Ishikawa (cell line): ENCODE measurements at regions not wholly inside any gene's neighbourhood (a gene's known extent, or its start where the extent isn't known, plus 50 kb on each side); places are given as distances from the start of the nearest gene placed in this dataset.

ENCODE experiments used
- CEBPB ChIP-seq: IDR thresholded peaks from 2 replicates; pipeline ENCODE4 v1.6.1; 2012
- CREB1 ChIP-seq: IDR thresholded peaks from 2 replicates; pipeline ENCODE4 v1.6.1; 2012; ENCODE audit warnings: low read depth
- EGR1 ChIP-seq: IDR thresholded peaks from 2 replicates; pipeline ENCODE4 v1.6.1; 2012
- EP300 ChIP-seq: IDR thresholded peaks from 2 replicates; pipeline ENCODE4 v1.6.1; 2012; ENCODE audit warnings: borderline replicate concordance
- FOXM1 ChIP-seq: IDR thresholded peaks from 2 replicates; pipeline ENCODE4 v1.6.1; 2012; ENCODE audit warnings: low read depth, borderline replicate concordance
- NFIC ChIP-seq: IDR thresholded peaks from 2 replicates; pipeline ENCODE4 v1.6.1; 2012
- RAD21 ChIP-seq: IDR thresholded peaks from 2 replicates; pipeline ENCODE4 v1.6.1; 2012; ENCODE audit warnings: low read depth
- TAF1 ChIP-seq: IDR thresholded peaks from 2 replicates; pipeline ENCODE4 v1.6.1; 2012; ENCODE audit warnings: low read depth, mild to moderate bottlenecking
- TCF12 ChIP-seq: IDR thresholded peaks from 2 replicates; pipeline ENCODE4 v1.6.1; 2012; ENCODE audit warnings: low read depth
- TEAD4 ChIP-seq: IDR thresholded peaks from 2 replicates; pipeline ENCODE4 v1.6.1; 2012
- YY1 ChIP-seq: IDR thresholded peaks from 2 replicates; pipeline ENCODE4 v1.6.1; 2012; ENCODE audit warnings: low read depth
- ZBTB7A ChIP-seq: IDR thresholded peaks from 2 replicates; pipeline ENCODE4 v1.6.1; 2012; ENCODE audit warnings: low read depth
- TF ChIP-seq, protein P1 (sequence below): IDR thresholded peaks from 2 replicates; pipeline ENCODE4 v1.6.1; 2012; ENCODE audit warnings: low read depth, mild to moderate bottlenecking
- TF ChIP-seq, protein P2 (sequence below): IDR thresholded peaks from 2 replicates; pipeline ENCODE4 v1.6.1; 2012
- TF ChIP-seq, protein P3 (sequence below): IDR thresholded peaks from 2 replicates; pipeline ENCODE4 v1.6.1; 2012

DNA sequence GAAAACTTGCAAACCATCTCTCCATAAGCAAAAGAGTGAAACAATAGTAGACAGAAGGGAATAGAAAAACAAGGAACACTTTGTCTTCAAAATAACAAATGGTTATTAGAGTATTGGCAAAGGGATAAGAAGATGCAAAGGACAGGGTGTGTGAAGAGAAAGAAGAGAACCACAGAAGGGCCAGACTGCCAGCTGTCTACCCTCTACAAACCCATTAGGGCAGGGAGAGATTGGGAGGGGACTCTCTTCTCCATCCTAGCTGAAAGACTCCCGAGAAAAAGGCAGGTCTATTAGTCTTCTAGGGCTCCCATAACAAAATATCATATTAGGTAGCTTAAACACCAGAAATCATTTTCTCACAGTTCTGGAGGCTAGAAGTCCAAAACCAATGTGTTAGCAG, 292.8 kb downstream of the PTBP2 start:
- TF ChIP-seq, protein P1, sequence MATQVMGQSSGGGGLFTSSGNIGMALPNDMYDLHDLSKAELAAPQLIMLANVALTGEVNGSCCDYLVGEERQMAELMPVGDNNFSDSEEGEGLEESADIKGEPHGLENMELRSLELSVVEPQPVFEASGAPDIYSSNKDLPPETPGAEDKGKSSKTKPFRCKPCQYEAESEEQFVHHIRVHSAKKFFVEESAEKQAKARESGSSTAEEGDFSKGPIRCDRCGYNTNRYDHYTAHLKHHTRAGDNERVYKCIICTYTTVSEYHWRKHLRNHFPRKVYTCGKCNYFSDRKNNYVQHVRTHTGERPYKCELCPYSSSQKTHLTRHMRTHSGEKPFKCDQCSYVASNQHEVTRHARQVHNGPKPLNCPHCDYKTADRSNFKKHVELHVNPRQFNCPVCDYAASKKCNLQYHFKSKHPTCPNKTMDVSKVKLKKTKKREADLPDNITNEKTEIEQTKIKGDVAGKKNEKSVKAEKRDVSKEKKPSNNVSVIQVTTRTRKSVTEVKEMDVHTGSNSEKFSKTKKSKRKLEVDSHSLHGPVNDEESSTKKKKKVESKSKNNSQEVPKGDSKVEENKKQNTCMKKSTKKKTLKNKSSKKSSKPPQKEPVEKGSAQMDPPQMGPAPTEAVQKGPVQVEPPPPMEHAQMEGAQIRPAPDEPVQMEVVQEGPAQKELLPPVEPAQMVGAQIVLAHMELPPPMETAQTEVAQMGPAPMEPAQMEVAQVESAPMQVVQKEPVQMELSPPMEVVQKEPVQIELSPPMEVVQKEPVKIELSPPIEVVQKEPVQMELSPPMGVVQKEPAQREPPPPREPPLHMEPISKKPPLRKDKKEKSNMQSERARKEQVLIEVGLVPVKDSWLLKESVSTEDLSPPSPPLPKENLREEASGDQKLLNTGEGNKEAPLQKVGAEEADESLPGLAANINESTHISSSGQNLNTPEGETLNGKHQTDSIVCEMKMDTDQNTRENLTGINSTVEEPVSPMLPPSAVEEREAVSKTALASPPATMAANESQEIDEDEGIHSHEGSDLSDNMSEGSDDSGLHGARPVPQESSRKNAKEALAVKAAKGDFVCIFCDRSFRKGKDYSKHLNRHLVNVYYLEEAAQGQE: no peak
- TF ChIP-seq TAF1 (no peak), YY1 (no peak), ZBTB7A (no peak), RAD21 (no peak), TEAD4 (no peak), FOXM1 (no peak), CEBPB (no peak), TCF12 (no peak), EGR1 (no peak), CREB1 (no peak), NFIC (no peak), EP300 (no peak)
- TF ChIP-seq, protein P2, sequence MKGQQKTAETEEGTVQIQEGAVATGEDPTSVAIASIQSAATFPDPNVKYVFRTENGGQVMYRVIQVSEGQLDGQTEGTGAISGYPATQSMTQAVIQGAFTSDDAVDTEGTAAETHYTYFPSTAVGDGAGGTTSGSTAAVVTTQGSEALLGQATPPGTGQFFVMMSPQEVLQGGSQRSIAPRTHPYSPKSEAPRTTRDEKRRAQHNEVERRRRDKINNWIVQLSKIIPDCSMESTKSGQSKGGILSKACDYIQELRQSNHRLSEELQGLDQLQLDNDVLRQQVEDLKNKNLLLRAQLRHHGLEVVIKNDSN: no peak
- TF ChIP-seq, protein P3, sequence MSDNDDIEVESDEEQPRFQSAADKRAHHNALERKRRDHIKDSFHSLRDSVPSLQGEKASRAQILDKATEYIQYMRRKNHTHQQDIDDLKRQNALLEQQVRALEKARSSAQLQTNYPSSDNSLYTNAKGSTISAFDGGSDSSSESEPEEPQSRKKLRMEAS: no peak

GRCh38 chr1:97017895-97018294, 296.3 kb downstream of the PTBP2 start:
- TF ChIP-seq FOXM1 (no peak), YY1 (no peak), EGR1 (no peak), RAD21 (no peak), CREB1 (no peak), NFIC (no peak), TAF1 (no peak), TEAD4 (no peak)
- TF ChIP-seq, protein P1: no peak
- TF ChIP-seq, protein P3: no peak
- TF ChIP-seq, protein P2: no peak
